ENCODE measurements at regions not wholly inside any gene's neighbourhood (a gene's known extent, or its start where the extent isn't known, plus 50 kb on each side); places are given as distances from the start of the nearest gene placed in this dataset.
"Not testable (repeated sequence)": the region's sequence is repeated elsewhere in the genome, so short reads cannot be mapped to it uniquely, and the experiment has no call there.

DNA sequence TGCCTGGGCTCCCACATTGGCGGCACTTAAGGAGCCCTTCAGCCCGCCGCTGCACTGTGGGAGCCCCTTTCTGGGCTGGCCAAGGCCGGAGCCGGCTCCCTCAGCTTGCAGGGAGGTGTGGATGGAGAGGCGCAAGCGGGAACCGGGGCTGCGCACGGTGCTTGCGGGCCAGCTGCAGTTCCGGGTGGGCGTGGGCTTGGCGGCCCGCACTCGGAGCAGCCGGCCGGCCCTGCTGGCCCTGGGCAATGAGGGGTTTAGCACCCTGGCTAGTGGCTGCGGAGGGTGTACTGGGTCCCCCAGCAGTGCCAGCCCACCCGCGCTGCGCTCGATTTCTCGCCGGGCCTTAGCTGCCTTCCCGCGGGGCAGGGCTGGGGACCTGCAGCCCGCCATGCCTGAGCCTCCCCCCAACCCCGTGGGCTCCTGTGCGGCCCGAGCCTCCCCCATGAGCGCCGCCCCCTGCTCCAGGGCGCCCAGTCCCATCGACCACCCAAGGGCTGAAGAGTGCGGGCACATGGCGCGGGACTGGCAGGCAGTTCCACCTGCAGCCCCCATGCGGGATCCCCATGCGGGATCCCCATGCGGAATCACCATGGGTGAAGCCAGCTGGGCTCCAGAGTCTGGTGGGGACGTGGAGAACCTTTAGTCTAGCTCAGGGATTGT lies 998.9 kb upstream of the MIR17HG start:
- TF ChIP-seq, protein P1, sequence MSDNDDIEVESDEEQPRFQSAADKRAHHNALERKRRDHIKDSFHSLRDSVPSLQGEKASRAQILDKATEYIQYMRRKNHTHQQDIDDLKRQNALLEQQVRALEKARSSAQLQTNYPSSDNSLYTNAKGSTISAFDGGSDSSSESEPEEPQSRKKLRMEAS (IDR thresholded peaks at IDR 0.05), result not testable (repeated sequence)
- not testable (repeated sequence) for TF ChIP-seq JUND, FOXA2 (IDR thresholded peaks at IDR 0.05)
- TF ChIP-seq, protein P2, sequence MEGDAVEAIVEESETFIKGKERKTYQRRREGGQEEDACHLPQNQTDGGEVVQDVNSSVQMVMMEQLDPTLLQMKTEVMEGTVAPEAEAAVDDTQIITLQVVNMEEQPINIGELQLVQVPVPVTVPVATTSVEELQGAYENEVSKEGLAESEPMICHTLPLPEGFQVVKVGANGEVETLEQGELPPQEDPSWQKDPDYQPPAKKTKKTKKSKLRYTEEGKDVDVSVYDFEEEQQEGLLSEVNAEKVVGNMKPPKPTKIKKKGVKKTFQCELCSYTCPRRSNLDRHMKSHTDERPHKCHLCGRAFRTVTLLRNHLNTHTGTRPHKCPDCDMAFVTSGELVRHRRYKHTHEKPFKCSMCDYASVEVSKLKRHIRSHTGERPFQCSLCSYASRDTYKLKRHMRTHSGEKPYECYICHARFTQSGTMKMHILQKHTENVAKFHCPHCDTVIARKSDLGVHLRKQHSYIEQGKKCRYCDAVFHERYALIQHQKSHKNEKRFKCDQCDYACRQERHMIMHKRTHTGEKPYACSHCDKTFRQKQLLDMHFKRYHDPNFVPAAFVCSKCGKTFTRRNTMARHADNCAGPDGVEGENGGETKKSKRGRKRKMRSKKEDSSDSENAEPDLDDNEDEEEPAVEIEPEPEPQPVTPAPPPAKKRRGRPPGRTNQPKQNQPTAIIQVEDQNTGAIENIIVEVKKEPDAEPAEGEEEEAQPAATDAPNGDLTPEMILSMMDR (IDR thresholded peaks at IDR 0.05; ENCODE audit: low read depth, low read length, missing input control), result not testable (repeated sequence)
- TF ChIP-seq, protein P3, sequence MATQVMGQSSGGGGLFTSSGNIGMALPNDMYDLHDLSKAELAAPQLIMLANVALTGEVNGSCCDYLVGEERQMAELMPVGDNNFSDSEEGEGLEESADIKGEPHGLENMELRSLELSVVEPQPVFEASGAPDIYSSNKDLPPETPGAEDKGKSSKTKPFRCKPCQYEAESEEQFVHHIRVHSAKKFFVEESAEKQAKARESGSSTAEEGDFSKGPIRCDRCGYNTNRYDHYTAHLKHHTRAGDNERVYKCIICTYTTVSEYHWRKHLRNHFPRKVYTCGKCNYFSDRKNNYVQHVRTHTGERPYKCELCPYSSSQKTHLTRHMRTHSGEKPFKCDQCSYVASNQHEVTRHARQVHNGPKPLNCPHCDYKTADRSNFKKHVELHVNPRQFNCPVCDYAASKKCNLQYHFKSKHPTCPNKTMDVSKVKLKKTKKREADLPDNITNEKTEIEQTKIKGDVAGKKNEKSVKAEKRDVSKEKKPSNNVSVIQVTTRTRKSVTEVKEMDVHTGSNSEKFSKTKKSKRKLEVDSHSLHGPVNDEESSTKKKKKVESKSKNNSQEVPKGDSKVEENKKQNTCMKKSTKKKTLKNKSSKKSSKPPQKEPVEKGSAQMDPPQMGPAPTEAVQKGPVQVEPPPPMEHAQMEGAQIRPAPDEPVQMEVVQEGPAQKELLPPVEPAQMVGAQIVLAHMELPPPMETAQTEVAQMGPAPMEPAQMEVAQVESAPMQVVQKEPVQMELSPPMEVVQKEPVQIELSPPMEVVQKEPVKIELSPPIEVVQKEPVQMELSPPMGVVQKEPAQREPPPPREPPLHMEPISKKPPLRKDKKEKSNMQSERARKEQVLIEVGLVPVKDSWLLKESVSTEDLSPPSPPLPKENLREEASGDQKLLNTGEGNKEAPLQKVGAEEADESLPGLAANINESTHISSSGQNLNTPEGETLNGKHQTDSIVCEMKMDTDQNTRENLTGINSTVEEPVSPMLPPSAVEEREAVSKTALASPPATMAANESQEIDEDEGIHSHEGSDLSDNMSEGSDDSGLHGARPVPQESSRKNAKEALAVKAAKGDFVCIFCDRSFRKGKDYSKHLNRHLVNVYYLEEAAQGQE (IDR thresholded peaks at IDR 0.05), result not testable (repeated sequence)

Data from liver (tissue), 3 donors.